ENCODE measurements at regions not wholly inside any gene's neighbourhood (a gene's known extent, or its start where the extent isn't known, plus 50 kb on each side); places are given as distances from the start of the nearest gene placed in this dataset.

DNA sequence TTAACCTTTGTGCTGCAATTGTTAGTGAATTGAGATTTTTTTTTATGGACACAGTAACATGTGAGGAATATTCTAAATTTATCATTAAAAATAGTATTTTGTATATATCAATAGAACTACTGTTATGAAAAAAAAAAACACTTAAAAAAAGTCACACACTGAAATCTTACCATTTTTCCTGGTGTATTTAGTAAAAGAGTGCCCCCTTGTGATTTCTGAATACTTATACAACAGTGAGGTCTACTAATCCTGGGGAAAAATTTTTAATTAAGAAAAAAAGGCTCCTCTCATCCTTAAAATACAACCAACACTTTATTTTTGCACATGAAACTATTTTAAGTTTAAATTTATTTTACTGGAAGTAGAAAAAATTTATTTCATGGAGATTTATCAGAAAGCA is 56.4 kb upstream of the SPOCK3 start:
- no peak for DNase-seq

DNA sequence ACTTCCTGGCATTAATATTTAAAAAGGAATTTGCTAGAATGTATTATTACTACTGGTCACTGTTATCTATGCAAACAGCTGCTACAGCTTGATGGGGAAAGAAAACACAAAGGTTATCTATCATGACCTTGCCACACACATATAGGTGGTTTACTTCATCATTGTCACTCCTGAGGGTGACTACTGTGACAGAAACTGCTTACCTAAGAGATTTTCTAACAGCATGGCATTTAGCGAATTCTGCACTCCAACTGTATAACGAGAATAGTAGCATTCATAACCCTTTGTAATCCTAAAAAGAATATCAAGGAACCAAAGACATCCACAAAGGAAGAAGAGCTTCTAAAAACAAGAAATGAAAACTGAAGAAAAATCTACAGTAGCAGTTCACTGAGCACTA is 74.6 kb upstream of the SPOCK3 start:
- no peak for DNase-seq

DNA sequence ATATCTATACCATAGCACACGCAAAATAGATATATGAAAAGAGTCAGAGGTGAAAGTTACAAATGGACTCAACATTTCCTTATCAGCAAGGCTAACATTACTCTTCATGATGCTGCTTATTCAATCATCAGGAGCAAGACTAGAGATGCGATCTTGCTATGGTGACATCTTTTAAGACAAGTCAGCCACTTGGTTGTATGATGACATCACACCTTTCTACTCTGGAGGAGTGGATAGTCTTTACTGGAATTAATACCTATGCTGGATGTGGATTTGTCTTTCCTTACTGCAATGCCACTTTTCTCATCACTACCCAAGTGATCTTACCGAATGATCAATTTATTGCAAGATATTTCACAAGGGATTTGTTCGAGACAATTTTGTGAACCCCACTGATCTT is 87.0 kb upstream of the SPOCK3 start:
- no peak for DNase-seq

DNA sequence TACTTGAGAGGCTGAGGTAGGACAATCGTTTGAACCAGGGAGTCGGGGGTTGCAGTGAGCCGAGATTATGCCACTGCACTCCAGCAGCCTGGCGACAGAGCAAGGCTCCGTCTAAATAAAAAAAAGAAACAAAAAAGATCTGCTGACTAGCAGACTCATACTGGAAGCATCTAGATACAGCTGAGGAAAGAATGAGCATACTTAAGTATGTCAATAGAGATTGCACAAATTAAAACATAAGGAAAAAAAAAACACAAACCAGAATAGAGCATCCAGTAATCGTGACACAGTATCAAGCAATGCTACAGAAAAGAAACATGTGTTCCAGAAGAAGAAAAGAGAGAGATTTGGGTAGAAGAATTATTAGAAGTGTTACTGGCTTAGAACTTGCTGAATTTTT is 105.5 kb upstream of the SPOCK3 start:
- DNase-seq: no peak

DNA sequence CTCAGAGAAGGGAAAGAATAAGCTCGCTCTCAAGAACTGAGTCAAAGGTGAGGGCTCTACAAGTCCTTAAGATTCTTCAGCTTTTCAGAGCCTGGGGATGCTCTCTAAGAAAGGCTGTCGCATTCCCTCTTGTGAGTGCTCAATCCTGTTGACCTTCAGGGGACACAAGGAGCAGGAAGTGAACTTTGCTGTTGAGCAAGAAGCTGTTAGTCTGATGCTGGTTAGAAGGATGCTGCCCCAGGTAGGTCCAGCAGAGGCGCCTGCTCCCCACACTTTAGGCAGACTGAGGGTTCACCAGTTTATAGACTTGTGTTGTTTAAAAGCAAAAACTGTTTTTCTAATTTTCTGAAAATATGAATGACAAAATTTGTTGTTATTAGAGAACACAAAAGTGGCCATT is 125.4 kb upstream of the SPOCK3 start:
- no peak for DNase-seq

DNA sequence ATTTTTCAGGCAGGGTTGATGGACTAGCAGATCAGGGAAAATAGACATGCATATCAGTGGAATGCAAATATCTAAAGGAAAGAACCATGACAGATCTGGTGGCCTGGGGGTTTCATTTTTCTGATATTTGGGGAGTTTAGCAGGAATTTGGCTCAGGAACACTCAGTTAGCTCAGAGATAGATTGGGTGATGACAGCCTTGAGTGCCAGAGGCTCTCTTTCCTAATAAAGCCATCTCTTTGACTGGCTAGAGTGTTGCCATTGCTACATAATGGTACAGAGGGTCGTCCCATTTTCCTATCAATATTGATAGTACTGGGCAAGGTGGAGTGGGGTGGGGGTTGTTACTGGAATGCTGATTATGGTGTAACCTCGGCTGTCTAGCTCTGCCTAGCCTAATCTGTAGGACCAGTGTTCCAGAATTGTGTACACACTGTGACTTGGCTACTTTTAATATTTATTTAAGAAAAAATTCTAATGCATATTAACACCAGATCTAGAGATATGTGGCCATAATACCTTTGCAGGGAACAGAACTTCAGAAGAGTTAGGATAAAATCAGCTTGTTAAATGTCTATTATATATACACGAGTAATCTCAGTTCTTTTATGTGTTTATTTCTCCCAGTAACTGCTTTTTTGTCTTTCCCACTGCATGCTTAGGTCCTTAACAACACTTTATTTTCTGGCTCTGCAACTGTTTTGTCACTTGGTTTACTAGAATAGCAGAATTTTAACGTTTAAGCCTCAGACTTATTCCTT is 145.0 kb upstream of the SPOCK3 start:
- no peak for DNase-seq

DNA sequence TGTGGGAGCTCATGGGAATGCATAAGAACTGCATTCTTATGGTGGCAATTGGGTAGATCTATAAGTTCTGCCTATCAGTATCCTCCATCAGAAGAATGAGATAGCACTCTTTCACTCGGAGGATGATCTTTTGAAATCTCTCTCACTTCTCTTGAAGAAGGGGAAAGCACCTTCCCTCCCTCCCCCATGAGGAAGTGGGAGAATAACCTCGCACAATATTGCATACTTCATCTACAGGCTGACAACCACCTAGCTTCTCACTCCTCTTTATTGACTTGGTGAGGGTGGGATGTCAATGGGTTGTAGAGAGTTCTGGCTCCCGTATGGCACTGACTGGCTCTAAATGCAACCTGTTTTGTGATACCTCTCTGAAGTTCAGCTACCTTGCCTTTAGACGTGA is 146.7 kb upstream of the SPOCK3 start:
- no peak for DNase-seq

DNA sequence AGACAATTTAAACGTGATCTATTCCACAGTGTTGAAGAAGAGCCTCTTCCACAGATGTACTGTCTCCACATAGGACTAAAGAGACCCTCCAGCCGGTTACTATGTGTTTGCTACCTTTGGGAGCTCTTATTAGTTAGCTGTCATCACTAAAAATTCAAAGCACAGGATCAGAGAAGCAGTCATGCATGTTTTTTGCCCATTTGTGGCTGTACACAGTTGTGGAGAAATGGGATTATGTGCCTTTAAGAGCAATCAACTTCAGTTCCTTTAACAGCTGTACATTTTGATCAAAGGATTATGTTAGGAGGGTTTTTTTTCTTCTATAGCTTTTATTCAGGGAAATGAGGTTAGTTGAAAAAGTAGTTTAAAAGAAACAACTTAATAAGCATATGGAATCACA is 149.0 kb upstream of the SPOCK3 start:
- no peak for DNase-seq

DNA sequence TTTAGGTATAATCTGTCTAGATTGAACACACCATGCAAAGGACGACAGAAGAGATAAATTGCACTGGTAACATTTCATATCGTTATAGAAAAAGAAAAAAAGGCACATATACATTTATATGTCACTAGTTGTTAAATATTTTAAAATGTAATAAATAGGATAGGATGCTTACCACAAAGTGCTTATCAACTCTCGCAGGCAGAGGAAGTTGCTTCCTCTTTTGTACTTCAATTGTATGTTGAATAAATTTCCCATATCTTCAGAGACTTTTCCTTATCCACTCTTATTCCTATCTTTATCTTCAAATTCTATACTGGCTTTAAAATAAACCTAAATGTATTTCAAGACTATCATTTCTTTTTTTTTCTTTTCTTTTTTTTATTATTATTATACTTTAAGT is 163.3 kb upstream of the SPOCK3 start:
- no peak for DNase-seq

DNA sequence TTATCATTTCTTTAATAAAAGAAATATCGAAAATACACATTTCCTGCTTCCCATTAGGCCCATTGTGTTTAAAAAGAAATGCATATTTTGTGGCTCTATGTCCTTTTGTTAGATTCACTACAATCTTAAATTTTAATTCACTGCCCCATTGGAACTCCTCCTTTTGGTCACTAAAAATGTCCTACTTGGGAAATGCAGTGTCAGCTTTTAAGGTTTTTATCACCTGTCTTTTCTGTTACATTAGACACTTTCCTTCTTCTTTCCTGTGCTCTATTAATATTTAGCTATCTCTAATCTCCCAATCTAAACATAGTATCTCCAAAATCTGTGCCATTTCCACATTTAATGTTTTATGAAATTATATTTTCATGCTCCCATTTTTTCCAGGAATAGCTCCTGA is 164.9 kb upstream of the SPOCK3 start:
- DNase-seq: no peak

DNA sequence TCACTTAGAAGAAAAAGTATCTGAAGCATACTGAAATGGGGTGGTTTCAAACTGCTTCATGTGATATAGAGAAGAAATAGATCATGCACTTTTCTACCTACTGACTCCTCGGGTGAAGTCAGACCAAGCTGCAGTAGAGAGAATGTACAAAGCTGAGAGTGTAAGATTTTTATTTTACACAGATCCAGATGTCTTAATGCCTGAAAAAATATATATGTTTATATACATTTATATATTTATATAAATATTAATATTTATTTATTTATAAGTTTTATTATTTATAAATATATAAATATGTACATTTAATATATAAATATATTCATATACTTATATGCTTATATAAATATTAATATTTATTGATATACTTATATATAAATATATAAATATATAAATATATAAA is 171.9 kb upstream of the SPOCK3 start:
- no peak for DNase-seq

DNA sequence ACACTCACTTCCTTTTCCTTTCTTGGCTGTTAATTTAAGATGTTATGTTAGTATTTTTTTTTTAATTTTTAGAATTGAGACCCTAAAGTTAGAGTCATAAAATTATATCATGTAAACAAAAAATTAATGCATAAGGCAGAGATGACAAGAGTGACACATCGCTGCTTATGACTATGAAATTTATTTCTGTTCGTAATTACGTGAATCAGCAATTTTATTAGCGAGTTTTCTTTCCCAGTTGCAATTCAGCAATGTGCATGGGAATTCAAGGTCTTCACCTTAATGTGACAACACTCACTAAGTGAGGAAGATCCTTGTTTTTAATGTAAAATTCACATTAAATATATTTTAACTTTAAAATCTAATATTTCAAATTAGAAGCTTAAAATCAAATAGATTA is 181.2 kb upstream of the SPOCK3 start:
- DNase-seq: no peak

DNA sequence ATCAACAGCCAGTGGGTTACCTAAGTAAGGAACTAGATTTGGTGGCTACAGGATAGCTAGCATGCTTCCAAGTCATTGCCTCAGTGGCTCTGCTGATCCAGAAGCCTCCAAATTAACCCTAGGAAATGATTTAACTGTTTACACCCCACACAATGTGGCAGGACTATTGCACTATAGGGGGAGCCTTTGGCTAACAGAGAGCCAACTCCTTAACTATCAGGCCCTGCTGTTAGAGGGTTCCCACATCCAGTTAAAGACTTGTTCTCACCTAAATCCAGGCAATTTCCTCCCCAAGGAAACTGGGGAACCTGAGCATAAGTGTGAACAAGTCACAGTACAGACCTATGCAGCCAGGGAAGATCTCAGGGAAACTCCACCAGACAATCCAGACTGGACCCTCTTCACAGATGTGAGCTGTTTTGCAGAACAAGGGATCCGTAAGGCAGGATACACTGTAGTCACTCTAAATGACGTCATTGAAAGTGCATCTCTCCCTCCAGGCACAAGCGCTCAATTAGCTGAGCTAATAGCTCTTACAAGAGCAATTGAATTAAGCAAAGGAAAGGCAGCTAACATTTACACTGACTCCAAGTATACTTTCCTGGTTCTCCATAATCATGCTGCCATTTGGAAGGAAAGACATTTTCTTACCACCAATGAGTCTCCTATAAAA is 185.3 kb upstream of the SPOCK3 start:
- DNase-seq: peak; percentile 89

DNA sequence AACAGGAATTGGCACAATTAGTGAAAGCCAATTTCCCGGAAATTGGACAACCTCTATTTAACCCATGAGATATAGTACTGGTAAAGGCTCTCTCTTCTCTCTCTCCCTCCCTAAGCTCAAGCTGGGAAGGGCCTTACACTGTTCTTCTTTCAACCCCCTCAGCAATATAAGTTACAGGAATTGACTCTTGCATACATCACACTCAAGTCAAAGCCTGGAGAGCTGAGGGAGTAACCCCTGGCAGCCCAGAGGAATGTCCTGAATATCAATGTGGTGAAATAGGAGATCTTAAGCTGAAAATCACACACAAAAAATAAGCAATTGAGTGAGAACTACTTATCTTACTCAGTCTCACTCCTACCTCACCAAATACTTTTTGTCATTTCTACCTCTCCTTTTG is 186.9 kb upstream of the SPOCK3 start:
- DNase-seq: no peak

DNA sequence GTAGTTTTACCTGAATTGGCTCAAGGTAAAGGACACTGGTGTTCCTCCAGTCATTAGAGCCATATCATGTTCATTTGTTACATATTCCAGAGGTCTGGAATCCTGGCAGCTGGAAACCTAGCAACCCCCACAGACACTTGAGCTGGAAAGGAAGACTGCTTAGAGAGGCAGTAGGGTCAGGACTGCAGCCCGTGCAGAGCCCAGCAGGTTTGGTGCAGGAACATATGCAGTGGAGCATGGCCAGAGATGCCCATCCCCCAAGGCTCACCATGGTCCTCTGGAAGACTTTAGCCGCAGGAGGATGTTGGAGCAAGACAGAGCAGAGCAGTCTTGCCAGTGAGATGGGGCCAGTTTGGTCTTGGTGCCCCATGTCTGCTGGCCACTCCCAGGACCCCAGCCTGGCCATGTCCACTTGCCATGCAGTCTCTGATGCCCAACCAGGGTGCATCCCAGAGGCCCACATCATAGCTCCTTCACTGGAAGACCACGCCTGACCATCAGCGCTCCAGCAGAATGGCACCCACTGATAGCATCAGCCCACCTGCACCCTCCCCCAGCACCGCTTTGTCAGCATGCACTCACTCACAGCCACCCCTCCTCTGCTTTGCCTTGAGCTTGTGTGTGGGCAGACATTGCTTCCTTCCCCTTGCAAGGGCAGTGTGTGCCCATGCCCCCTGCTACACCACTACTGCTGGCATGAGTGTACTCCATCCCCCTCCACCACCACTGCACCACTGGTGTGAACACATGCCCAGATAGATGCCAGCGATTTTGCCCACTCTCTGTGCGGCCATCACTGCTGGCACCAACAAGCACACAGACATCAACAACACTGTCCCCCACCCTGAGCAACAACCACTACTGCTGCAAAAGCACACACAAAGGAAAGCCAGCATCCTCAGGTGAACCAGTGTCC is 190.3 kb upstream of the SPOCK3 start:
- DNase-seq: no peak

DNA sequence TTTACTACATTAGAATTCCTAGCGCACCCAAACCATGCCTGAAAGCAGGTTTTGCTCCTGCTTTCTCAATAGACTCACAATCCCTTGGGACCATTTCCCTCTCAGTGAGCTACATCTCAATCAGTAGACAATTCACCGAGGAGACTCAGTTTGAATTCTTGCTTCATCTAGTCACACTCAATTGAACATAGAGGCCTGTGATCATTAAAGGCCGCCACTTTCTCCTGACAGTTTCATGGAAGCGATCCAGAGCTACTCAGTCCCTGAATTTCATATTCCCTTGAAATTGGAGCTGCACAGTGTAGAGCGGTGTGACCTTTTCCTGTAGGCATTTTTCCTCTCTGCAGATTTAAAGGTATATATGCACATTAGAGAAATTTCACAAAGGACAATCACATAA is 193.9 kb upstream of the SPOCK3 start:
- DNase-seq: no peak

DNA sequence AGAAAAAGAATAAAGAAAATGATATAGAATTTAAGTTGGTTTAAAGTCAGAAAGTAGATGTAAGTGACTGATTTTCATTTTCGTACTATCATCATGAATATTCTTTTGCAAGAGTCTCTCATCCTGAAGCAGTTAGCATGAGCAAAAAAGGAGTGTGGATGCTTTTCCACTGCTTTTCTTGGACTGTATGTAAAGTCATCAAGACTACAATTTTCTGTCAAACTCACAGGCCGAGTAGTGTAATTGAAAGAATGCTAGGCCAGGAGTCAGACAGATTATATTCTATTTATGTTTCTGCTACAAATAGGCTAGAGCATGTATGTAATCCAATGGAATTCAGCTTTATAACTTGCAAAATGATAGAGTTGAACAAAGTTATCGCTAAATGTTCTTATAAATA is 197.1 kb upstream of the SPOCK3 start:
- DNase-seq: no peak

DNA sequence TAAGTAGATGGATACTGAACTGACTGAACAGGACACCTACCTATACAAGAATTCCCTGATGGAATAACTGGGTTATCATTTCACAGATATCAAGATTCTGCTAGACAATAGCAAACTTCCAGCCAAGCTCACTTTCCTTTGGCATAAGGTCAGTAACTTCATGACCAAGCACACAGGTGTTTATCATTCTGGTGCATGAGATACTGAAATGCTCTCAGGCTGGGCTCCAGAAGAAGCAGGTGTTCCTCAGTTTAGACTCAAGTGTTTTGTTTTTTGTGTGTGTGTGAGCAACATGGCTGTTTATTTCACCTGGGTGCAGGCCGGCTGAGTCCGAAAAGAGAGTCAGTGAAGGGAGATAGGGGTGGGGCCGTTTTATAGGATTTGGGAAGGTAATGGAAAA is 201.5 kb upstream of the SPOCK3 start:
- no peak for DNase-seq

DNA sequence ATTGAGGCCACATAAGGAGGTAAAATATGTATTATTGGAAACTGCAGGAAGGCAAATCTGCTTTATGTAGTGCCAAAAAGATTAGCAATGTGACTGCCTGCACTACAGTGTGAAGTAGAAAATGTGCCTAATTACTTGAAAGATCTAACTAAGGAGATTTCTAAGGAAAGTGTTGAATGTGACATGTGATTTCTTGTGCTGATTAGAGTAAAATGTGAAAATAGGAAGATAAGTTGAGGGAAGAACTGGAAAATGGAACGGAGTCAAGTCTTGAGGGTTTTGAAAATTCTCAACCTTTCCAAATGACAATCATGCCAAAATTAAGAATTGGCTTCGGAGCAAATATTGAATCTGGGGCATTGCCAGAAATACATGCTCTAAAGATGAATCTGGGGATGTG is 209.5 kb upstream of the SPOCK3 start:
- no peak for DNase-seq

DNA sequence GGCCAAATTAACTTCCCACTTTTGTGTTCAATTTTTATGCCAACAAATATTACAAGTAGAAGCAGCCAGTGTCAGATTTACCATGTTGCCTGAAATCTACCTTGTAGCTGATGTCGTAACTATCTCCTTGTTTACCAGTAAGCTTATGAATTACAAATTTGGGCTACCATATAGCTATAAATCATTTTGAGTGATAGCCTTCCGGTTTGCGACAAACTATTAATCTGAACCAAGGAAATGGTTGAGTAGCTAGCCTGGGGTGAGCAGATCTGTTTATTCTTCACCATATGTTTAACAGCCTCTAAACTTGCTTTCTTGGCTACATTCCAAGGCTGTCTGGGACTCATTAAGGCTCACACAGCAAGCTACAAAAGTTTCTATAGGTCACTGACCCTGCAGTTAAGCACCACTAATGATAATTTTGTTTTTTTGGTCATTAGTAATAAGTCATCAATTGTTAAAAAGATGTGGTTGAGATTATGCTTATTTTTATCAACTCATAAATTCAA is 218.7 kb upstream of the SPOCK3 start:
- DNase-seq: no peak

DNA sequence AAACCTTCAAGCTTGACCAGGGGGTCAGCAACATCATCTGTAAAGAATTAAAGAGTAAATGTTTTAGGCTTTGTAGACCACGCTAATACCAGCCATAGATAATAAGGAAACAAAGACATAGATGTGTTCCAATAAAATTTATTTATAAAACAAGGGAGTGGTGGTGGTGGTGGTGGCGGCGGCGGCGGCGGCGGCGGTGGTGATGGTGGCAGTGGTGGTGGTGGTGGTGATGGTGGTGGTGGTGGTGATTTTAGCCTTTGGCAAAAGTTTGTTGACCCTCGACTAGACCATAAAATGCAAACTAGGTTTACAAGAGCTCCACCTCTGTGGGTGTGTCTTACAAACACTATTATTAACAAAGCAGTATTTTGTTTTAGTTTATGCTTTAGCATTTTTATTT is 222.3 kb upstream of the SPOCK3 start:
- no peak for DNase-seq

DNA sequence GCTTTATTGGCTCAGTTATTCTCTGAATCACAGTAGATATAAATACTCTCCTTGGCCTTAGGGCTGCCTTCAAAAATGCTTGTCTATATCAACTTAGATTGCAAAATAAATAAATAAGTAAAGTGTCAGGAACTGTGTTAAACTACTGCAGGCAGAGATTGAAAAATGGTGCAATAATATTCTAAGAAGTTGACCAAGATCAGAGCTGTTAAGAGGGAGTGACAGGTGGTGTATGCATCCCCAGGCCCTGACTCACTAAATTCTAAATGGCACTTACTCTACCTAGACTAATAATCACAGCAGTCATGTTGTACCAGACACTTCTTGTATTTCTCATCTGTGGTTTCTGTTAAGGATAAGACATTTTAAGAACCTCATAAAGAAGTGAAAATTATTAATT is 235.1 kb upstream of the SPOCK3 start:
- no peak for DNase-seq

DNA sequence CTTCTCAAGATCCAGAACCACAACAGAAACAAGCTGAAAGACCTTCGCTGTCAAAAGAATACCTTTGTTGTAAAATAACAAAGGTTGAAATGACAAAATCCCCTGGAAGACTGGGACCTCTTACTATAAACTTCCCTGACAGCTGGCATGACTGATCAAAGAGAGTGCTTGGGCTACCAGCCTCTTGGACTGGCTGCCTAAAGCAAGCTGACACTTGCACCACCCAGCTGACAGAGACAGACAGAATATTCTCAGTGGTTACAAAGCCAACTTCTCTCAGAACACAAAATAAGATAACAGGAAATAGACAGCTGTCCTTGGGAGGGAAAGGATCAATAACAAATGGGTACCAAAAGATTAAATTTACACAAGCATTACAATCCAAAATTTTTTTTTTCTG is 241.7 kb upstream of the SPOCK3 start:
- DNase-seq: no peak

DNA sequence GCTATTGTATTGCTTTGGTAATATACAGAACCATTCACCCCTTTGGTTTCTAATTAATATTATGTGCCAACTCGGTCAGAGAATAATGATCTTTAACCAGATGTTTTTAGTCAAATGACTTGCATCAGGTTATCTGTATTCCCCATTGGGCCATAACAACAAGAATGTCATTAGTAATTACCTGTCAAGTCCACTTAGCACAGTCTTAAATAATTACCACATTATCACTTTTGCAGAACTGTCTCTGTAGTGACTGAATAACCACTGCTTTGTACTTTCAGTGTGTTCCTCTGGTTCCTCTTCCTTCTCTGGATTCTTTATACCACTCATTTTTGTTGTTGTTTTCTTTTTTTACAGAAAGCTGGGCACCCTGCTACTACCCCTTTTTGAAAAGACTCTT is 257.7 kb upstream of the SPOCK3 start:
- DNase-seq: no peak

Measured in islet precursor cell (in vitro differentiated cells).